ENCODE measurements at regions not wholly inside any gene's neighbourhood (a gene's known extent, or its start where the extent isn't known, plus 50 kb on each side); places are given as distances from the start of the nearest gene placed in this dataset.

DNA sequence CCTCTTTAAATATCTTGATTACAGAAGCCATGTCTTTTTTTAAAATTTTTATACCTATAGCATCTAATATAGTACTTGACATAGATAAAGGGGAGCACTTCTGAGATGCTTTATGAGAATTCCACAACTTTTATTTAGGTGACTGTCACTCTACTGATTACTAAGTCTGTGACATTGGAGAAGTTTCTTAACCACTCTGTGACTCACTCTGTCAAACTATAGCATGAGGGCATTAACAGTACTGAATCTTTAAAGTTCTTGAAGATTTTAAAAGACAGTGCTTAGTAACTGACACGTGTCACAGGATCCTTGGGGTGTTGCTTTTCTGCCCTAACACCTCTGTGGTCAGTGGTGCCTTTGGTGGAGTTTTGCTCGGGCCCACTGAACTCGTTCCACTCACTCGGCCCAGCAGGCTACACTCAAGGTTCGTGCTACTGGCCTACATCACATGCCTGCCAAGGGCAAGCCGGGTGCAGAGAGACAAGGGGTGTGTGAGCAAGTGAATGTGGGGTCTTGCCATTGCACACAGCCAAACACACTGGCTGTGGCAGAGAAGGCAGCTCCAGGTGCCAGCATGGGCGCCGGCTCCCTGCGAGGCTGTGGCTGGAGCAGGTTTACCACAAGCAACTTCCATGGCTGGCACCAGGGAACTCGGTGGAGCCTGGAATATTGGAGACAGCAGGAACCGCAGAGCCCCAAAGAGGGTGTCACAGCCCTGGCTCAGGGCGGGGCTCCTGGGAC lies 734.0 kb upstream of the CDH7 start:
- TF ChIP-seq, protein P1, sequence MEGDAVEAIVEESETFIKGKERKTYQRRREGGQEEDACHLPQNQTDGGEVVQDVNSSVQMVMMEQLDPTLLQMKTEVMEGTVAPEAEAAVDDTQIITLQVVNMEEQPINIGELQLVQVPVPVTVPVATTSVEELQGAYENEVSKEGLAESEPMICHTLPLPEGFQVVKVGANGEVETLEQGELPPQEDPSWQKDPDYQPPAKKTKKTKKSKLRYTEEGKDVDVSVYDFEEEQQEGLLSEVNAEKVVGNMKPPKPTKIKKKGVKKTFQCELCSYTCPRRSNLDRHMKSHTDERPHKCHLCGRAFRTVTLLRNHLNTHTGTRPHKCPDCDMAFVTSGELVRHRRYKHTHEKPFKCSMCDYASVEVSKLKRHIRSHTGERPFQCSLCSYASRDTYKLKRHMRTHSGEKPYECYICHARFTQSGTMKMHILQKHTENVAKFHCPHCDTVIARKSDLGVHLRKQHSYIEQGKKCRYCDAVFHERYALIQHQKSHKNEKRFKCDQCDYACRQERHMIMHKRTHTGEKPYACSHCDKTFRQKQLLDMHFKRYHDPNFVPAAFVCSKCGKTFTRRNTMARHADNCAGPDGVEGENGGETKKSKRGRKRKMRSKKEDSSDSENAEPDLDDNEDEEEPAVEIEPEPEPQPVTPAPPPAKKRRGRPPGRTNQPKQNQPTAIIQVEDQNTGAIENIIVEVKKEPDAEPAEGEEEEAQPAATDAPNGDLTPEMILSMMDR (conservative IDR thresholded peaks at IDR 0.05; ENCODE audit: low read depth, low read length), result no peak
- no peak overlapping the region for H3K4me3 ChIP-seq (ENCODE audit: low read depth, low read length)
- DNase-seq (ENCODE audit: low read depth), result no peak

DNA sequence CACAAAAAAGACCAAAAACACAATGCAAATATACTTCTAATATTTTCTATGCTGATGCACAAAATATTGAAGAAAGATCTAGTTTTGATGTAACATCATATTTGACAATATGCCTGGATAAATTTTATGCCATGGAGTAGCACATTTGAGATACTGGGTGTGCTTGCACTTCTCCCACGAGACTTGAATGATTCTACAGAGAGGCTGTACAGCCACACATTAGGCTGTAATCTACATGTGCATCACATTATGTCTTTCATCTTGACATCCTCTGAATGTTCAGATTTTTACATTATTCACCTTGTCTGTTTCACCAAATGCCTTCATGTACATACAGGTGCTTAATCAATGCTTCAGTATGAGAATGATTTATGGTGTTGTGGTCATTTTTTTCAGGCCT lies 756.4 kb upstream of the CDH7 start:
- DNase-seq (ENCODE audit: low read depth), result no peak
- H3K4me3 ChIP-seq (ENCODE audit: low read depth, low read length), result no peak overlapping the region
- TF ChIP-seq, protein P1 (conservative IDR thresholded peaks at IDR 0.05; ENCODE audit: low read depth, low read length), result no peak

DNA sequence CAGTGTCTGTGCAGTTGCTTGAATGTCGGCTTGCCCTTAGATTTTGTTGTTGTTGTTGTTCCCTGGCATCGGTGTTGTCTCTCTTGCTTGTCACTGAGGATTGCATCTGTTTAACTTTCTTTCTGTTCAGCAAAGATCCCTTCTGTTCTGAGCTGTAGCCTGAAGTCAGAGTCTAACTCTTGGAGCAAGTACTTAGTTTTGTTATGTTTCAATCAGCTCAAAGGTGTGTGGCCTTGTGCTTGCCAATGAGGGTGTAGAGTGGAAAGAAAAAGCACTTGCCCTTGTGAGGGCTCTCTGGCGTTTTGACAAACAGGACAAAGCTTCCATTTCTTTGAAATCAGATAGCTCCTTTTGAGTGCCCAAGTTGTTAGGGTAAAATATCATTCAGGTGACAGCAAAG lies 757.1 kb upstream of the CDH7 start:
- TF ChIP-seq, protein P1 (conservative IDR thresholded peaks at IDR 0.05; ENCODE audit: low read depth, low read length), result no peak
- no peak for DNase-seq (ENCODE audit: low read depth)
- no peak overlapping the region for H3K4me3 ChIP-seq (ENCODE audit: low read depth, low read length)

GRCh38 chr18:64992654-64993053 lies 758.2 kb upstream of the CDH7 start:
- DNase-seq (ENCODE audit: low read depth), result no peak
- no peak overlapping the region for H3K4me3 ChIP-seq (ENCODE audit: low read depth, low read length)
- TF ChIP-seq, protein P1 (conservative IDR thresholded peaks at IDR 0.05; ENCODE audit: low read depth, low read length), result no peak

- DNase-seq (ENCODE audit: low read depth), result no peak
- TF ChIP-seq, protein P1 (conservative IDR thresholded peaks at IDR 0.05; ENCODE audit: low read depth, low read length), result no peak
Observed at GRCh38 chr18:64991102-64991501, 759.7 kb upstream of the CDH7 start.

GRCh38 chr18:64986906-64987495 lies 763.8 kb upstream of the CDH7 start:
- no peak for DNase-seq (ENCODE audit: low read depth)
- no peak overlapping the region for H3K4me3 ChIP-seq (ENCODE audit: low read depth, low read length)
- TF ChIP-seq, protein P1 (conservative IDR thresholded peaks at IDR 0.05; ENCODE audit: low read depth, low read length), result no peak

More at GRCh38 chr18:64991102-64991501, 759.7 kb upstream of the CDH7 start:
- H3K4me3 ChIP-seq (ENCODE audit: low read depth, low read length), result no peak overlapping the region

Data from choroid plexus epithelial cell (primary cell).